ENCODE measurements at regions not wholly inside any gene's neighbourhood (a gene's known extent, or its start where the extent isn't known, plus 50 kb on each side); places are given as distances from the start of the nearest gene placed in this dataset.

GRCh38 chr9:87446527-87446926 is 51.1 kb upstream of the DAPK1 start:
- no peak for DNase-seq (ENCODE audit: low read depth)

- no peak for DNase-seq (ENCODE audit: low read depth)
Measured at GRCh38 chr9:87447547-87448432, 49.9 kb upstream of the DAPK1 start.

Data from Daoy (cell line).